ENCODE measurements at regions not wholly inside any gene's neighbourhood (a gene's known extent, or its start where the extent isn't known, plus 50 kb on each side); places are given as distances from the start of the nearest gene placed in this dataset.

DNA sequence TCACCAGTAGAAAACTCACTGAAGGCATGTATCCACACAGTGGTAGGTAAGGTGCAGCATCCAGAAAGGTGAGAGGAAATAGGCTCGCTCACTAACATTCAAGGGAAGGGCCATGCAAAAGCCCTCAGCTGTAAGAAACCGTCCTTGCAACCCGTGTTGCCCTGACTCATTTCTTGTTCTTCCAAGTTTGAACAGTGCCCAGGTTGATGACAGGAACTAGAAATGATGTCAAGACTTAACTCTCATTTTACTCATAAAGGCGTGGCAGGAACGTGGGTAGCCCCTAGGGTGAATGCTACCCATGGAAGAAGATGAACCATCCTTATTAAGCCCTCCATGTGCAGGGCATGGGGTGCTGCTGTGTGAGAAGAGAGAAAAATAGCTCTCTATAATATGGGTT is 187.6 kb downstream of the CD83 start:
- TF ChIP-seq, protein P1, sequence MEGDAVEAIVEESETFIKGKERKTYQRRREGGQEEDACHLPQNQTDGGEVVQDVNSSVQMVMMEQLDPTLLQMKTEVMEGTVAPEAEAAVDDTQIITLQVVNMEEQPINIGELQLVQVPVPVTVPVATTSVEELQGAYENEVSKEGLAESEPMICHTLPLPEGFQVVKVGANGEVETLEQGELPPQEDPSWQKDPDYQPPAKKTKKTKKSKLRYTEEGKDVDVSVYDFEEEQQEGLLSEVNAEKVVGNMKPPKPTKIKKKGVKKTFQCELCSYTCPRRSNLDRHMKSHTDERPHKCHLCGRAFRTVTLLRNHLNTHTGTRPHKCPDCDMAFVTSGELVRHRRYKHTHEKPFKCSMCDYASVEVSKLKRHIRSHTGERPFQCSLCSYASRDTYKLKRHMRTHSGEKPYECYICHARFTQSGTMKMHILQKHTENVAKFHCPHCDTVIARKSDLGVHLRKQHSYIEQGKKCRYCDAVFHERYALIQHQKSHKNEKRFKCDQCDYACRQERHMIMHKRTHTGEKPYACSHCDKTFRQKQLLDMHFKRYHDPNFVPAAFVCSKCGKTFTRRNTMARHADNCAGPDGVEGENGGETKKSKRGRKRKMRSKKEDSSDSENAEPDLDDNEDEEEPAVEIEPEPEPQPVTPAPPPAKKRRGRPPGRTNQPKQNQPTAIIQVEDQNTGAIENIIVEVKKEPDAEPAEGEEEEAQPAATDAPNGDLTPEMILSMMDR (IDR thresholded peaks at IDR 0.05; ENCODE audit: poor library complexity, severe bottlenecking), result no peak
- no peak for TF ChIP-seq MXI1 (conservative IDR thresholded peaks at IDR 0.05; ENCODE audit: poor library complexity, severe bottlenecking)
- no peak for TF ChIP-seq EZH2 (IDR thresholded peaks at IDR 0.05; ENCODE audit: borderline replicate concordance, insufficient read depth, low read length, poor library complexity, severe bottlenecking)
- TF ChIP-seq EP300 (conservative IDR thresholded peaks at IDR 0.05; ENCODE audit: poor library complexity, severe bottlenecking), result no peak
- TF ChIP-seq, protein P2, sequence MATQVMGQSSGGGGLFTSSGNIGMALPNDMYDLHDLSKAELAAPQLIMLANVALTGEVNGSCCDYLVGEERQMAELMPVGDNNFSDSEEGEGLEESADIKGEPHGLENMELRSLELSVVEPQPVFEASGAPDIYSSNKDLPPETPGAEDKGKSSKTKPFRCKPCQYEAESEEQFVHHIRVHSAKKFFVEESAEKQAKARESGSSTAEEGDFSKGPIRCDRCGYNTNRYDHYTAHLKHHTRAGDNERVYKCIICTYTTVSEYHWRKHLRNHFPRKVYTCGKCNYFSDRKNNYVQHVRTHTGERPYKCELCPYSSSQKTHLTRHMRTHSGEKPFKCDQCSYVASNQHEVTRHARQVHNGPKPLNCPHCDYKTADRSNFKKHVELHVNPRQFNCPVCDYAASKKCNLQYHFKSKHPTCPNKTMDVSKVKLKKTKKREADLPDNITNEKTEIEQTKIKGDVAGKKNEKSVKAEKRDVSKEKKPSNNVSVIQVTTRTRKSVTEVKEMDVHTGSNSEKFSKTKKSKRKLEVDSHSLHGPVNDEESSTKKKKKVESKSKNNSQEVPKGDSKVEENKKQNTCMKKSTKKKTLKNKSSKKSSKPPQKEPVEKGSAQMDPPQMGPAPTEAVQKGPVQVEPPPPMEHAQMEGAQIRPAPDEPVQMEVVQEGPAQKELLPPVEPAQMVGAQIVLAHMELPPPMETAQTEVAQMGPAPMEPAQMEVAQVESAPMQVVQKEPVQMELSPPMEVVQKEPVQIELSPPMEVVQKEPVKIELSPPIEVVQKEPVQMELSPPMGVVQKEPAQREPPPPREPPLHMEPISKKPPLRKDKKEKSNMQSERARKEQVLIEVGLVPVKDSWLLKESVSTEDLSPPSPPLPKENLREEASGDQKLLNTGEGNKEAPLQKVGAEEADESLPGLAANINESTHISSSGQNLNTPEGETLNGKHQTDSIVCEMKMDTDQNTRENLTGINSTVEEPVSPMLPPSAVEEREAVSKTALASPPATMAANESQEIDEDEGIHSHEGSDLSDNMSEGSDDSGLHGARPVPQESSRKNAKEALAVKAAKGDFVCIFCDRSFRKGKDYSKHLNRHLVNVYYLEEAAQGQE (IDR thresholded peaks at IDR 0.05; ENCODE audit: borderline replicate concordance), result no peak
- no peak for TF ChIP-seq RAD21 (conservative IDR thresholded peaks at IDR 0.05)
- no peak for TF ChIP-seq SMC3 (conservative IDR thresholded peaks at IDR 0.05; ENCODE audit: poor library complexity)
